H1 (cell line): ENCODE measurements at regions not wholly inside any gene's neighbourhood (a gene's known extent, or its start where the extent isn't known, plus 50 kb on each side); places are given as distances from the start of the nearest gene placed in this dataset.
A peak's percentile ranks its signal among the peaks of the same experiment; 100 is the strongest.

ENCODE experiments used
- CTCF ChIA-PET: fragments of 300-600 bp; sonication (Branson Sonifier 250); formaldehyde crosslinking; loops from one replicate; lab custom pipeline; 2021; ENCODE audit not compliant: partially characterized antibody; lab: Charles Lee
- POLR2A ChIA-PET: fragments of 300-600 bp; sonication (Branson Sonifier 250); formaldehyde crosslinking; loops from one replicate; lab custom pipeline; 2021; ENCODE audit warnings: inconsistent platforms; ENCODE audit not compliant: partially characterized antibody; lab: Charles Lee
- DNase-seq, 2 experiments: peaks; one replicate each; pipeline versions ENCODE4 v3.0.0 to v3.0.0-alpha.2; 2010 to 2022; ENCODE audit warnings: low spot score in 2 of 2, low read depth in 1 of 2, mixed read lengths in 1 of 2
- FAIRE-seq: peaks from 2 replicates; lab custom pipeline; 2011; peaks lifted over from hg19 to GRCh38; lab: Jason Lieb, UNC
- H2AFZ ChIP-seq: 2 replicates; pipeline ENCODE4 v1.8.1; 2012; ENCODE audit warnings: low read length, inconsistent platforms
- H2AK5ac ChIP-seq: 2 replicates; pipeline ENCODE4 v1.6.1; 2013; ENCODE audit warnings: low read depth, low read length
- H2BK120ac ChIP-seq: replicated peaks from 2 replicates; pipeline ENCODE3; 2013; ENCODE audit warnings: low read depth, low read length, inconsistent platforms
- H2BK12ac ChIP-seq: 2 replicates; pipeline ENCODE4 v1.6.1; 2013; ENCODE audit warnings: low read depth, low read length
- H2BK15ac ChIP-seq: 2 replicates; pipeline ENCODE4 v1.6.1; 2013; ENCODE audit warnings: low read length
- H2BK20ac ChIP-seq: 2 replicates; pipeline ENCODE4 v1.6.1; 2013; ENCODE audit warnings: low read length
- H2BK5ac ChIP-seq: 2 replicates; pipeline ENCODE4 v1.6.1; 2013; ENCODE audit warnings: low read depth, low read length
- H3K14ac ChIP-seq: 2 replicates; pipeline ENCODE4 v1.6.1; 2013; ENCODE audit warnings: inconsistent platforms; ENCODE audit not compliant: insufficient read length
- H3K18ac ChIP-seq: 2 replicates; pipeline ENCODE4 v1.6.1; 2013; ENCODE audit warnings: low read length; ENCODE audit errors: extremely low read depth
- H3K23ac ChIP-seq: 2 replicates; pipeline ENCODE4 v1.6.1; 2013; ENCODE audit warnings: inconsistent platforms; ENCODE audit not compliant: insufficient read length
- H3K23me2 ChIP-seq: 2 replicates; pipeline ENCODE4 v1.6.1; 2013; ENCODE audit warnings: low read depth, low read length
- H3K27ac ChIP-seq: 2 replicates; pipeline ENCODE4 v1.6.1; 2011; ENCODE audit warnings: low read depth, low read length, inconsistent platforms
- H3K27me3 ChIP-seq, 4 experiments: replicated peaks in 1 of 4; 1 replicate in 1 of 4; 2 replicates in 3 of 4; pipeline versions ENCODE4 v1.6.1 to v1.8.1; 2011 to 2013; ENCODE audit warnings: low read length in 3 of 4, mild to moderate bottlenecking in 3 of 4, inconsistent platforms in 2 of 4, mixed read lengths in 2 of 4, moderate library complexity in 1 of 4; ENCODE audit not compliant: control insufficient read depth in 3 of 4, insufficient read depth in 3 of 4; ENCODE audit errors: extremely low read depth in 1 of 4
- H3K36me3 ChIP-seq, 4 experiments: 2 replicates each; pipeline versions ENCODE4 v1.6.1 to v1.8.1; 2011 to 2013; ENCODE audit warnings: mild to moderate bottlenecking in 4 of 4, low read length in 3 of 4, moderate library complexity in 2 of 4, control low read depth in 1 of 4, inconsistent platforms in 1 of 4; ENCODE audit not compliant: insufficient read depth in 4 of 4, control insufficient read depth in 2 of 4
- H3K4ac ChIP-seq: replicated peaks from 2 replicates; pipeline ENCODE3; 2013; ENCODE audit warnings: low read length, low read depth, mixed read lengths, inconsistent platforms; ENCODE audit not compliant: insufficient read length
- H3K4me1 ChIP-seq, 4 experiments: replicated peaks in 1 of 4; 1 replicate in 1 of 4; 2 replicates in 3 of 4; pipeline versions ENCODE4 v1.6.1 to v1.8.1; 2011 to 2013; ENCODE audit warnings: low read length in 3 of 4, inconsistent platforms in 2 of 4, mixed read lengths in 1 of 4; ENCODE audit not compliant: insufficient read depth in 4 of 4, control insufficient read depth in 3 of 4
- H3K4me2 ChIP-seq, 2 experiments: 2 replicates each; pipeline versions ENCODE4 v1.6.1 to v1.8.1; 2011 to 2013; ENCODE audit warnings: low read depth in 2 of 2, low read length in 2 of 2, control low read depth in 1 of 2, inconsistent platforms in 1 of 2, mild to moderate bottlenecking in 1 of 2; ENCODE audit not compliant: insufficient read depth in 1 of 2
- H3K4me3 ChIP-seq, 4 experiments: fragments of 200-600, 300-600 bp in 1 of 4; sonication (generic), shearing (Covaris generic), sonication (Bioruptor Twin) in 1 of 4; 2 replicates each; pipeline versions ENCODE4 v1.5.1 to v1.8.1; 2011 to 2016; ENCODE audit warnings: low read length in 4 of 4, low read depth in 3 of 4, control low read depth in 2 of 4, inconsistent platforms in 2 of 4, mild to moderate bottlenecking in 2 of 4, mixed read lengths in 1 of 4, moderate library complexity in 1 of 4; ENCODE audit not compliant: insufficient read depth in 2 of 4; ENCODE audit errors: extremely low read depth in 1 of 4
- H3K56ac ChIP-seq: replicated peaks from 2 replicates; pipeline ENCODE3; 2013; ENCODE audit warnings: low read depth, mild to moderate bottlenecking, mixed read lengths, low read length, inconsistent platforms; ENCODE audit not compliant: insufficient read length
- H3K79me1 ChIP-seq: 2 replicates; pipeline ENCODE4 v1.6.1; 2013; ENCODE audit warnings: low read depth, low read length, control low read depth
- H3K79me2 ChIP-seq, 2 experiments: 2 replicates each; pipeline versions ENCODE4 v1.6.1 to v1.8.1; 2012 to 2013; ENCODE audit warnings: low read length in 2 of 2, mild to moderate bottlenecking in 2 of 2, inconsistent platforms in 1 of 2; ENCODE audit not compliant: insufficient read depth in 2 of 2, control insufficient read depth in 1 of 2
- H3K9ac ChIP-seq, 4 experiments: replicated peaks in 1 of 4; 1 replicate in 1 of 4; 2 replicates in 3 of 4; pipeline versions ENCODE4 v1.6.1 to v1.8.1; 2011 to 2013; ENCODE audit warnings: low read depth in 3 of 4, low read length in 3 of 4, control low read depth in 2 of 4, mild to moderate bottlenecking in 2 of 4, moderate library complexity in 2 of 4, inconsistent platforms in 1 of 4; ENCODE audit errors: extremely low read depth in 1 of 4
- H3K9me3 ChIP-seq, 2 experiments: 2 replicates each; pipeline versions ENCODE4 v1.6.1 to v1.8.1; 2012 to 2013; ENCODE audit warnings: mild to moderate bottlenecking in 2 of 2, moderate library complexity in 2 of 2, control low read depth in 1 of 2, inconsistent platforms in 1 of 2, low read depth in 1 of 2, low read length in 1 of 2, mixed read lengths in 1 of 2; ENCODE audit not compliant: insufficient read depth in 2 of 2
- H4K20me1 ChIP-seq, 2 experiments: replicated peaks in 1 of 2; 2 replicates each; pipeline versions ENCODE3 to v1.8.1; 2011 to 2013; ENCODE audit warnings: inconsistent platforms in 2 of 2, low read length in 2 of 2, mild to moderate bottlenecking in 1 of 2; ENCODE audit not compliant: insufficient read depth in 2 of 2, control insufficient read depth in 1 of 2
- H4K5ac ChIP-seq: 2 replicates; pipeline ENCODE4 v1.6.1; 2013; ENCODE audit warnings: low read length, low read depth, mixed read lengths, inconsistent platforms; ENCODE audit not compliant: insufficient read length
- H4K8ac ChIP-seq: 2 replicates; pipeline ENCODE4 v1.8.0; 2013; ENCODE audit warnings: mild to moderate bottlenecking, moderate library complexity, low read length, inconsistent platforms; ENCODE audit not compliant: insufficient read depth; ENCODE audit errors: extremely low read depth
- H4K91ac ChIP-seq: replicated peaks from 2 replicates; pipeline ENCODE3; 2013; ENCODE audit warnings: low read length, mixed read lengths, inconsistent platforms; ENCODE audit not compliant: insufficient read length
- BRCA1 ChIP-seq: IDR thresholded peaks from 2 replicates; pipeline ENCODE4 v1.6.1; 2012; ENCODE audit warnings: low read depth, low read length, improper control_type of control experiment
- CTBP2 ChIP-seq: IDR thresholded peaks from 2 replicates; pipeline ENCODE4 v1.7.0; 2011; ENCODE audit warnings: borderline replicate concordance, mild to moderate bottlenecking, moderate library complexity, mixed read lengths, low read length; ENCODE audit not compliant: insufficient read depth, insufficient read length
- GABPA ChIP-seq: IDR thresholded peaks from 2 replicates; pipeline ENCODE4 v1.6.1; 2011; ENCODE audit warnings: mild to moderate bottlenecking, low read length, moderate library complexity, borderline replicate concordance; ENCODE audit not compliant: insufficient read depth
- NRF1 ChIP-seq: IDR thresholded peaks from 2 replicates; pipeline ENCODE4 v1.6.1; 2011; ENCODE audit warnings: mild to moderate bottlenecking, low read depth, low read length, improper control_type of control experiment
- PHF8 ChIP-seq: fragments of 200-600 bp; sonication (generic); conservative IDR thresholded peaks from 2 replicates; pipeline ENCODE4 v1.7.1; 2012; ENCODE audit warnings: low read depth, mild to moderate bottlenecking, inconsistent platforms, low read length, moderate library complexity
- RNF2 ChIP-seq: fragments of 200-900, 300-1000 bp; sonication (generic); IDR thresholded peaks from 2 replicates; pipeline ENCODE4 v1.7.1; 2016; ENCODE audit warnings: borderline replicate concordance, low read depth, mild to moderate bottlenecking, antibody characterized with exemption, low read length; ENCODE audit not compliant: poor library complexity, severe bottlenecking; ENCODE audit errors: missing control alignments
- SAP30 ChIP-seq: fragments of 300-600 bp; sonication (generic); IDR thresholded peaks from 2 replicates; pipeline ENCODE4 v1.7.1; 2012; ENCODE audit warnings: low read length, moderate library complexity, mild to moderate bottlenecking, inconsistent platforms; ENCODE audit not compliant: insufficient read depth, insufficient replicate concordance
- SP2 ChIP-seq: IDR thresholded peaks from 2 replicates; pipeline ENCODE4 v1.6.1; 2012; ENCODE audit warnings: mild to moderate bottlenecking, low read length, inconsistent platforms
- TAF1 ChIP-seq: IDR thresholded peaks from 2 replicates; pipeline ENCODE4 v1.6.1; 2011; ENCODE audit warnings: mild to moderate bottlenecking, low read depth, low read length
- WGBS, 2 experiments: shearing (Covaris generic) in 1 of 2; methylation state at CpG; one replicate each; pipeline versions ENCODE4 v1.1.6 to v1.1.7; 2013 to 2015; ENCODE audit warnings: low lambda C conversion rate in 2 of 2, mixed read lengths in 2 of 2, inconsistent platforms in 1 of 2, low coverage in 1 of 2, missing lambda C conversion rate in 1 of 2; ENCODE audit not compliant: insufficient replicate concordance in 2 of 2, insufficient coverage in 1 of 2, insufficient read length in 1 of 2; ENCODE audit errors: extremely low coverage in 1 of 2, missing lambda C conversion rate in 1 of 2; 5-methylcytosine and 5-hydroxymethylcytosine counted together
- TF ChIP-seq, protein P1 (sequence below): IDR thresholded peaks from 2 replicates; pipeline ENCODE4 v1.6.1; 2012; ENCODE audit warnings: inconsistent platforms

DNA sequence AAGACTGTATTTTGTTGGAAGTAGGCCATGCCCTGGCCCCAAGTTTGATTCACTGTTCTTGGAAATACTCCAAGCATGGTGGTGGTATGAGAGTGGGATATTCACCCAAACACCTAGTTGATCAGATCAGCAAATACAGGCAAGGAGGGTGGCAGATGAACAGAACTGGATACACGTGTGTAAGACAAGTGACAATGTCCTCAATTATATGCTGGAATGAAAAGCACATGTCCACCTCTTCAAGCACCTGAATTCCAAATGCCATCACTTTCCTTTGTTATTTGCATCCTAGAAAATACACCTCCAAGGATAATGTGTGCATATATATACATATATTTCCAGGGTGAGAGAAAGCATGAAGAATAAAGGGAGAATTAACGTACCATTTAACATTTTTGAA lies 131.8 kb upstream of the ZEB1 start:
- DNase-seq (no peak), FAIRE-seq (no peak)
- H3K4me1 ChIP-seq: no peaks in the 10 kb centered on the region
- no peaks in the 10 kb centered on the region for H3K79me2 ChIP-seq
- no peak overlapping the region for H3K9ac ChIP-seq
- H3K36me3 ChIP-seq: no peaks in the 10 kb centered on the region
- no peaks in the 10 kb centered on the region for H3K9me3 ChIP-seq
- H2AK5ac ChIP-seq: no peak overlapping the region
- H4K5ac ChIP-seq: no peak overlapping the region
- 92% methylated on average over 2 of the region's 2 CpGs; no CpG with 5 or more reads in 1 of the 2 experiments for WGBS, 2 experiments
- H4K8ac ChIP-seq: no peak overlapping the region
- H3K23ac ChIP-seq: no peak overlapping the region
- H3K56ac ChIP-seq: no peak overlapping the region
- no peak overlapping the region for H3K4me2 ChIP-seq
- no peak overlapping the region; the same call in 1 of the 2 replicates for H2BK12ac ChIP-seq
- TF ChIP-seq TAF1 (no peak), PHF8 (no peak), CTBP2 (no peak), SAP30 (no peak), NRF1 (no peak), SP2 (no peak), RNF2 (no peak), BRCA1 (no peak), GABPA (no peak)
- TF ChIP-seq, protein P1, sequence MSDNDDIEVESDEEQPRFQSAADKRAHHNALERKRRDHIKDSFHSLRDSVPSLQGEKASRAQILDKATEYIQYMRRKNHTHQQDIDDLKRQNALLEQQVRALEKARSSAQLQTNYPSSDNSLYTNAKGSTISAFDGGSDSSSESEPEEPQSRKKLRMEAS: no peak
- TF ChIP-seq, all 59 proteins: peak for 0
- ChIA-PET CTCF (interaction anchor here (0.9 to 1.5 kb wide), 6 partner anchors 14 to 405 kb away, joined by 3 to 5 read pairs (median 4); no protein-coding TSS in a partner anchor), POLR2A (no interaction called here)
- no peak overlapping the region for H3K14ac ChIP-seq
- H3K79me1 ChIP-seq: no peaks in the 10 kb centered on the region
- H3K23me2 ChIP-seq: no peaks in the 10 kb centered on the region
- no peak overlapping the region for H2BK5ac ChIP-seq
- H2BK20ac ChIP-seq: no peak overlapping the region
- no peak overlapping the region for H4K91ac ChIP-seq
- H3K4ac ChIP-seq: no peak overlapping the region
- H3K27ac ChIP-seq: peak overlapping the region; percentile 1; the same call in 1 of the 2 replicates
- no peak overlapping the region for H3K18ac ChIP-seq
- no peaks in the 10 kb centered on the region for H4K20me1 ChIP-seq
- no peak overlapping the region for H2BK15ac ChIP-seq
- no peaks in the 10 kb centered on the region for H3K27me3 ChIP-seq
- no peak overlapping the region for H2BK120ac ChIP-seq
- no peak overlapping the region for H2AFZ ChIP-seq
- H3K4me3 ChIP-seq: no peak overlapping the region
